Adrenal gland (tissue), 9 donors: ENCODE measurements at regions not wholly inside any gene's neighbourhood (a gene's known extent, or its start where the extent isn't known, plus 50 kb on each side); places are given as distances from the start of the nearest gene placed in this dataset.

Experiments used
- DNase-seq, 7 donors: peaks; one replicate each; pipeline ENCODE4 v3.0.0-alpha.2; 2019 to 2020
- H3K27ac ChIP-seq, 5 donors: fragments of 200-600 bp; sonication (generic) in 4 of 5; 1 replicate in 3 of 5; 2 replicates in 2 of 5; pipeline versions ENCODE4 v1.5.1 to v1.8.0; 2016 to 2020; ENCODE audit warnings: mild to moderate bottlenecking in 1 of 5
- H3K27me3 ChIP-seq: fragments of 200-600 bp; 2 replicates; pipeline ENCODE4 v1.8.0; 2021
- H3K36me3 ChIP-seq, 2 donors: fragments of 200-600 bp; replicated peaks in 1 of 2; 1 replicate in 1 of 2; 2 replicates in 1 of 2; pipeline versions ENCODE4 v1.5.1 to v1.8.0; 2018 to 2022
- H3K4me1 ChIP-seq, 2 donors: fragments of 200-600 bp; replicated peaks in 1 of 2; 1 replicate in 1 of 2; 2 replicates in 1 of 2; pipeline versions ENCODE4 v1.5.1 to v1.8.0; 2018 to 2021
- H3K4me3 ChIP-seq, 4 donors: fragments of 200-600 bp; sonication (generic) in 3 of 4; one replicate each; pipeline ENCODE4 v1.5.1; 2016 to 2018
- H3K9me3 ChIP-seq, 3 donors: fragments of 200-600 bp; sonication (generic) in 1 of 3; replicated peaks in 1 of 3; 1 replicate in 2 of 3; 2 replicates in 1 of 3; pipeline versions ENCODE4 v1.5.1 to v1.8.0; 2016 to 2021
- POLR2A ChIP-seq, 2 donors: fragments of 450-650 bp; IDR thresholded peaks; one replicate each; pipeline ENCODE4 v1.6.1; 2017; ENCODE audit warnings: antibody characterized with exemption in 2 of 2, mild to moderate bottlenecking in 2 of 2, moderate library complexity in 1 of 2
- WGBS, 4 donors: extraction: QIAGEN DNeasy Blood & Tissue Kit in 2 of 4; methylation state at CpG; one replicate each; pipeline versions ENCODE4 v1.1.5 to v1.1.7; 2013 to 2017; 5-methylcytosine and 5-hydroxymethylcytosine counted together
- intact Hi-C, 2 donors: fragments of 100-400 bp; cut with DNase I; formaldehyde crosslinking; loops; one replicate each; pipeline versions ENCODE4 v1.14.1 to v1.15.0; 2022 to 2023
- TF ChIP-seq, protein P1 (sequence below), 6 experiments: fragments of 450-650 bp in 4 of 6; fragments of 200-600 bp in 2 of 6; sonication (generic) in 1 of 6; IDR thresholded peaks; 1 replicate in 5 of 6; 2 replicates in 1 of 6; pipeline versions ENCODE4 v1.5.1 to v1.8.0; 2016 to 2021; ENCODE audit warnings: antibody characterized with exemption in 6 of 6, mild to moderate bottlenecking in 2 of 6, moderate library complexity in 1 of 6
- donor health status: healthy with polysubstance abuse.
- donor health status: Bipolar disorder and iron deficiency.
- donor health status: DM: yes; HTN: yes; CAD: no.
- donor health status: DM: no; HTN: no; CAD: no.
- donor health status: DM: no; HTN: no; CAD: no.

DNA sequence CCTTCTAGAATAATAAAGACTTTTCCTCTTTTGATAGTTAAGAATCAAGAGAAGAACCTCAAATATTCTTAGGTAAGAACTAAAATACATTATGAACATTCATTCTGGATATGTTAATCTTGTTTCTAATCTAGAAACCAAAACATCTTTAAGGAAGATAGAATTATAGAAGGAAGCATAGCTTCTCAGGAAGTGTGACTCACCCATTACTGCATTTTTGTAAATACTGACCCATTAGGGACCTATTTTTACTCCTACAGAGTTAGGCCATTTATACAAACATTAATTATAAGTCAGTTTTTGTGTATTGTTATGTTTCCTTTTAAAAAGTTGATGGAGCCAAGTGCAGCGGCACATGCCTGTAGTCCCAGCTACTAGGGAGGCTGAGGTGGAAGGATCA, 147.1 kb downstream of the NUFIP1 start:
- DNase-seq, result no peak
- intact Hi-C loops, result no loop called here
- Histone ChIP-seq H3K4me1 (no peaks in the 10 kb centered on the region), H3K27ac (no peak overlapping the region), H3K4me3 (no peak overlapping the region), H3K27me3 (no peaks in the 10 kb centered on the region), H3K9me3 (no peaks in the 10 kb centered on the region), H3K36me3 (no peaks in the 10 kb centered on the region)
- no peak for TF ChIP-seq POLR2A (IDR thresholded peaks at IDR 0.05)
- TF ChIP-seq, protein P1, sequence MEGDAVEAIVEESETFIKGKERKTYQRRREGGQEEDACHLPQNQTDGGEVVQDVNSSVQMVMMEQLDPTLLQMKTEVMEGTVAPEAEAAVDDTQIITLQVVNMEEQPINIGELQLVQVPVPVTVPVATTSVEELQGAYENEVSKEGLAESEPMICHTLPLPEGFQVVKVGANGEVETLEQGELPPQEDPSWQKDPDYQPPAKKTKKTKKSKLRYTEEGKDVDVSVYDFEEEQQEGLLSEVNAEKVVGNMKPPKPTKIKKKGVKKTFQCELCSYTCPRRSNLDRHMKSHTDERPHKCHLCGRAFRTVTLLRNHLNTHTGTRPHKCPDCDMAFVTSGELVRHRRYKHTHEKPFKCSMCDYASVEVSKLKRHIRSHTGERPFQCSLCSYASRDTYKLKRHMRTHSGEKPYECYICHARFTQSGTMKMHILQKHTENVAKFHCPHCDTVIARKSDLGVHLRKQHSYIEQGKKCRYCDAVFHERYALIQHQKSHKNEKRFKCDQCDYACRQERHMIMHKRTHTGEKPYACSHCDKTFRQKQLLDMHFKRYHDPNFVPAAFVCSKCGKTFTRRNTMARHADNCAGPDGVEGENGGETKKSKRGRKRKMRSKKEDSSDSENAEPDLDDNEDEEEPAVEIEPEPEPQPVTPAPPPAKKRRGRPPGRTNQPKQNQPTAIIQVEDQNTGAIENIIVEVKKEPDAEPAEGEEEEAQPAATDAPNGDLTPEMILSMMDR (IDR thresholded peaks at IDR 0.05), result no peak
- 72 to 75% (median 74%) methylated on average over 1 of the region's 1 CpG for whole genome bisulfite sequencing, 4 donors

DNA sequence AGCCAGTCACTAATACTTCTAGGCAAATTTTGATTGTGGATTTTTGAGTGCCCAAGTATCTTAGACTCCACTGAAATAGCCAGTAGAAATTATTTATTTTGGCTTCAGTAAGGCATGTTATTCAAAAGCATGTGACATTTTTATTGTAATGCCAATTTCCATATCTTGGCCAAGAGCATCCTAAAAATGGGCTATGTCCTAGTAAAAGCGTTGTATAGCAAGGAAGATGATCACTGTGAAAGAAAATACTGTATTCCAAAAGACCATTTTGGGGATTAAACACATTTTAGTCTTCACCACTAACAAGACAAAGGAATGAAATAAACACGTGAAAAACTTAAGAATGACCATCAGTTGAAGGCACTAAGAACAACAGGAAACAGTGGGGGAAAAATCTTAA, 149.1 kb downstream of the NUFIP1 start:
- Histone ChIP-seq H3K36me3 (no peaks in the 10 kb centered on the region), H3K27me3 (no peaks in the 10 kb centered on the region), H3K4me1 (no peaks in the 10 kb centered on the region), H3K4me3 (no peak overlapping the region), H3K27ac (no peak overlapping the region), H3K9me3 (no peaks in the 10 kb centered on the region)
- intact Hi-C loops, result no loop called here
- TF ChIP-seq POLR2A (IDR thresholded peaks at IDR 0.05), result no peak
- TF ChIP-seq, protein P1 (IDR thresholded peaks at IDR 0.05), result no peak
- WGBS, 4 donors, result 40 to 64% (median 59%) methylated on average over 2 of the region's 2 CpGs
- DNase-seq, result no peak

DNA sequence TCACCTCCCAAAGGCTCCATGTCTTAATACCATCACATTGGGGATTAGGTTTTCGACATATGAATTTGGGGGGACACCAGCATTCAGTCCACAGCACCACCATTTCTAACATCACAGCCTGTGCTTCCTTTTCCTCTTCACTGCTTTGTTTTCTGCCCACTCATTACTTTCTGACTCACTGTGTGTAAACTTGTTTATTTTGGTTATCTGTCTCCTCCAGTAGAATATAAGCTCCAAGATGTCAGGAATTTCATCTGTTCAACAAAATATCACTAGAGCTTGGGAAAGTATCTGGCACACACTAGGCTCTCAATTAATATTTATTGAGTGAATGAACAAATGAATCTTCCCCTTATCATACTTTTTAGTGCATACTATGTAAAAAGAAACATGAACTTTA, 152.0 kb downstream of the NUFIP1 start:
- Histone ChIP-seq H3K27ac (no peak overlapping the region), H3K36me3 (no peaks in the 10 kb centered on the region), H3K4me1 (no peaks in the 10 kb centered on the region), H3K27me3 (no peaks in the 10 kb centered on the region), H3K4me3 (no peak overlapping the region), H3K9me3 (no peaks in the 10 kb centered on the region)
- TF ChIP-seq, protein P1 (IDR thresholded peaks at IDR 0.05), result no peak
- no peak for TF ChIP-seq POLR2A (IDR thresholded peaks at IDR 0.05)
- DNase-seq, result no peak
- 88 to 100% (median 90%) methylated on average over 1 of the region's 1 CpG for WGBS, 4 donors
- intact Hi-C loops, result no loop called here

DNA sequence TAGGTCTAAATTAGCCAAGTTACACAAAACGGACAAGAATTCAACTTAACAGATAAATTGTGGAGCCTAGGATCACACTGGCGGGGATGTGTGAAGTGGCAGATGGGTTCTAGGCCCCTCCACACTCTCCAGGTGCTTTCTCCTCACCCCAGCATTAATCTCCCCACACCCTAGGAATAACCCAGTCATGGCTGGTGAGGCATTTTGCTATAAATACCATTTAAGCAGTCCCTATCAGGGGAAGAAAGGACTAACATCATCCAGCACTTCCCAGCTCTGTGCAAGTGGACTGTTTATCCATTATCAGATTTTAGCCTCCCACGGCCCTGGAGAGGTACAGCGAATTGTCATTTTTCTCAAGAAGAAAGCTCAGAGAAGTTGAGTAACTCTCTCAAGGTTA, 154.9 kb downstream of the NUFIP1 start:
- Histone ChIP-seq H3K36me3 (no peaks in the 10 kb centered on the region), H3K4me3 (no peak overlapping the region), H3K27ac (no peak overlapping the region), H3K9me3 (no peaks in the 10 kb centered on the region), H3K4me1 (no peaks in the 10 kb centered on the region), H3K27me3 (no peaks in the 10 kb centered on the region)
- DNase-seq, result no peak
- 52 to 75% (median 69%) methylated on average over 4 of the region's 4 CpGs for WGBS, 4 donors
- TF ChIP-seq, protein P1 (IDR thresholded peaks at IDR 0.05), result no peak
- TF ChIP-seq POLR2A (IDR thresholded peaks at IDR 0.05), result no peak
- intact Hi-C loops, result no loop called here
